ENCODE measurements at regions not wholly inside any gene's neighbourhood (a gene's known extent, or its start where the extent isn't known, plus 50 kb on each side); places are given as distances from the start of the nearest gene placed in this dataset.

DNA sequence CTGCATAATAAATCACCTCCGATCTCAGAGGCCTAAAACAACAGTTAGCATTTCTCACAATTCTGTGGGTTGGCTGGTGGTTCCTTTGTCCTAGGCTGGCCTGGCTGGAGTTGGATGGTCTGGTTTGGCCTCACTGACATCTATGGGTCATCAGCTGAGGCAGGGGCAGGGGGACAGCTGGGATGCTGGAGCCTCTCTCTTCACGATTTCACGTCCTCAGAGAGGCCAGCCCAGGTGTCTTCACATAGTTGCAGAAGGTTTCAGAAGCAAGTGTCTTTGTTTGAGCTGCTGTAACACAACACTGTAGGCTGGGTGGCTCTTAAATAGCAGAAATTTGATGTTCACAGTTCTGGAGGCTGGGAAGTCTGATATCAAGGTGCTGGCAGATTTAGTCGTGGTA is 155.5 kb upstream of the CACNA1E start:
- TF ChIP-seq, protein P1, sequence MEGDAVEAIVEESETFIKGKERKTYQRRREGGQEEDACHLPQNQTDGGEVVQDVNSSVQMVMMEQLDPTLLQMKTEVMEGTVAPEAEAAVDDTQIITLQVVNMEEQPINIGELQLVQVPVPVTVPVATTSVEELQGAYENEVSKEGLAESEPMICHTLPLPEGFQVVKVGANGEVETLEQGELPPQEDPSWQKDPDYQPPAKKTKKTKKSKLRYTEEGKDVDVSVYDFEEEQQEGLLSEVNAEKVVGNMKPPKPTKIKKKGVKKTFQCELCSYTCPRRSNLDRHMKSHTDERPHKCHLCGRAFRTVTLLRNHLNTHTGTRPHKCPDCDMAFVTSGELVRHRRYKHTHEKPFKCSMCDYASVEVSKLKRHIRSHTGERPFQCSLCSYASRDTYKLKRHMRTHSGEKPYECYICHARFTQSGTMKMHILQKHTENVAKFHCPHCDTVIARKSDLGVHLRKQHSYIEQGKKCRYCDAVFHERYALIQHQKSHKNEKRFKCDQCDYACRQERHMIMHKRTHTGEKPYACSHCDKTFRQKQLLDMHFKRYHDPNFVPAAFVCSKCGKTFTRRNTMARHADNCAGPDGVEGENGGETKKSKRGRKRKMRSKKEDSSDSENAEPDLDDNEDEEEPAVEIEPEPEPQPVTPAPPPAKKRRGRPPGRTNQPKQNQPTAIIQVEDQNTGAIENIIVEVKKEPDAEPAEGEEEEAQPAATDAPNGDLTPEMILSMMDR (IDR thresholded peaks at IDR 0.05) = no peak
- TF ChIP-seq POLR2A (IDR thresholded peaks at IDR 0.05) = no peak
- TF ChIP-seq EP300 (IDR thresholded peaks at IDR 0.05; ENCODE audit: low read depth) = no peak
- TF ChIP-seq POLR2AphosphoS5 (IDR thresholded peaks at IDR 0.05) = no peak
